ENCODE measurements at regions not wholly inside any gene's neighbourhood (a gene's known extent, or its start where the extent isn't known, plus 50 kb on each side); places are given as distances from the start of the nearest gene placed in this dataset.
A peak's percentile ranks its signal among the peaks of the same experiment; 100 is the strongest.

DNA sequence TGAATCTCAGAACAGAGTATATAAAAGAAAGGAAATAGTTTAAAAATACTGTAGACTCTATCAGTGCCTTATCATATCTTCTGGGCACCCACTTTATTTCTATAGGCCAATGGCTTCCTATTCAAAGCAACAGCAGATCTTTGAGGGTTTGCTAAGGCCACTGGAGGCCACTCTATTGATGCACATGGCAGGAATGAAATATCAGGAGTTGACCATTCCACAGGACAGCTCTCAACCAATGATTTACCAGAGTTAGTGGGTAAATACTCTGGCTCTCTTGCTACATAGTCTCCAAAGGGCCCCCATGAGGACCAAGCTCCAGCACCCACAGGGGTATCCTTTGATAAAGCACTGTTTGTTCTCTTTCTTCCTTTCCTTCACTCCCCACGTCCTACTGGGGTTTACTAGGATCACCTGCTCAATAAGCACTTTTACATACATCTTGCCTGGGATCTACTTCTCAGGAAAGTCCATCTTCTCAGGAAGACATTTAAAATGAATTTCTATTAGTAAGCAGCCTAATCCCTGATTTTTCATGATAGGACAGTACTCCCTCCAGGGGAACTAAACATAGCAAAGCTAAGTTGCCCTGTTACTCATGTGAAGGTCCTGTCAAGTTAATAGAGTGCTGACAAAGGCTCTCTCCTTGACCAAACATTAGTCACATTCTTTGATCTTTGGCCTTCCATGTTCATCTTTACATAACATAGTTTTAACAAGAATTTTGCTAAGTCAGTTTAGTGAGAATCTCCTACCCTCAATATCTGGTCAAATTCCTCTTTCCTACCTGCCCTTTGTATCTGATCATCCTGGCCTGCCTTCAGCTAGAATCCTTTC is 459.7 kb downstream of the GRXCR1 start (continued):
- TF ChIP-seq, protein P1, sequence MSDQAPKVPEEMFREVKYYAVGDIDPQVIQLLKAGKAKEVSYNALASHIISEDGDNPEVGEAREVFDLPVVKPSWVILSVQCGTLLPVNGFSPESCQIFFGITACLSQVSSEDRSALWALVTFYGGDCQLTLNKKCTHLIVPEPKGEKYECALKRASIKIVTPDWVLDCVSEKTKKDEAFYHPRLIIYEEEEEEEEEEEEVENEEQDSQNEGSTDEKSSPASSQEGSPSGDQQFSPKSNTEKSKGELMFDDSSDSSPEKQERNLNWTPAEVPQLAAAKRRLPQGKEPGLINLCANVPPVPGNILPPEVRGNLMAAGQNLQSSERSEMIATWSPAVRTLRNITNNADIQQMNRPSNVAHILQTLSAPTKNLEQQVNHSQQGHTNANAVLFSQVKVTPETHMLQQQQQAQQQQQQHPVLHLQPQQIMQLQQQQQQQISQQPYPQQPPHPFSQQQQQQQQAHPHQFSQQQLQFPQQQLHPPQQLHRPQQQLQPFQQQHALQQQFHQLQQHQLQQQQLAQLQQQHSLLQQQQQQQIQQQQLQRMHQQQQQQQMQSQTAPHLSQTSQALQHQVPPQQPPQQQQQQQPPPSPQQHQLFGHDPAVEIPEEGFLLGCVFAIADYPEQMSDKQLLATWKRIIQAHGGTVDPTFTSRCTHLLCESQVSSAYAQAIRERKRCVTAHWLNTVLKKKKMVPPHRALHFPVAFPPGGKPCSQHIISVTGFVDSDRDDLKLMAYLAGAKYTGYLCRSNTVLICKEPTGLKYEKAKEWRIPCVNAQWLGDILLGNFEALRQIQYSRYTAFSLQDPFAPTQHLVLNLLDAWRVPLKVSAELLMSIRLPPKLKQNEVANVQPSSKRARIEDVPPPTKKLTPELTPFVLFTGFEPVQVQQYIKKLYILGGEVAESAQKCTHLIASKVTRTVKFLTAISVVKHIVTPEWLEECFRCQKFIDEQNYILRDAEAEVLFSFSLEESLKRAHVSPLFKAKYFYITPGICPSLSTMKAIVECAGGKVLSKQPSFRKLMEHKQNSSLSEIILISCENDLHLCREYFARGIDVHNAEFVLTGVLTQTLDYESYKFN (CRISPR knock-in tag; conservative IDR thresholded peaks at IDR 0.05) = peak; percentile 57
- TF ChIP-seq GATAD2A (CRISPR knock-in tag; IDR thresholded peaks at IDR 0.05) = peak; percentile 27; the same call in 1 of the 2 replicates
- TF ChIP-seq STAG1 (CRISPR knock-in tag; IDR thresholded peaks at IDR 0.05) = peak; percentile 67
- TF ChIP-seq, protein P2, sequence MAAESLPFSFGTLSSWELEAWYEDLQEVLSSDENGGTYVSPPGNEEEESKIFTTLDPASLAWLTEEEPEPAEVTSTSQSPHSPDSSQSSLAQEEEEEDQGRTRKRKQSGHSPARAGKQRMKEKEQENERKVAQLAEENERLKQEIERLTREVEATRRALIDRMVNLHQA (CRISPR knock-in tag; IDR thresholded peaks at IDR 0.05) = no peak
- peak; percentile 80 for TF ChIP-seq ISL2 (CRISPR knock-in tag; IDR thresholded peaks at IDR 0.05)
- TF ChIP-seq FOXO1 (CRISPR knock-in tag; IDR thresholded peaks at IDR 0.05) = peak; percentile 34; the same call in 1 of the 2 replicates
- TF ChIP-seq ZKSCAN8 (CRISPR knock-in tag; IDR thresholded peaks at IDR 0.05; ENCODE audit: borderline replicate concordance) = peak; percentile 13; the same call in 1 of the 2 replicates
- TF ChIP-seq ZNF841 (CRISPR knock-in tag; IDR thresholded peaks at IDR 0.05; ENCODE audit: borderline replicate concordance) = no peak
- TF ChIP-seq ZNF550 (CRISPR knock-in tag; IDR thresholded peaks at IDR 0.05; ENCODE audit: borderline replicate concordance) = no peak
- TF ChIP-seq ZNF839 (CRISPR knock-in tag; IDR thresholded peaks at IDR 0.05; ENCODE audit: borderline replicate concordance) = no peak
- peak; percentile 26; the same call in 1 of the 2 replicates for TF ChIP-seq CEBPG (CRISPR knock-in tag; IDR thresholded peaks at IDR 0.05)
- TF ChIP-seq, protein P3, sequence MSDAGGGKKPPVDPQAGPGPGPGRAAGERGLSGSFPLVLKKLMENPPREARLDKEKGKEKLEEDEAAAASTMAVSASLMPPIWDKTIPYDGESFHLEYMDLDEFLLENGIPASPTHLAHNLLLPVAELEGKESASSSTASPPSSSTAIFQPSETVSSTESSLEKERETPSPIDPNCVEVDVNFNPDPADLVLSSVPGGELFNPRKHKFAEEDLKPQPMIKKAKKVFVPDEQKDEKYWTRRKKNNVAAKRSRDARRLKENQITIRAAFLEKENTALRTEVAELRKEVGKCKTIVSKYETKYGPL (CRISPR knock-in tag; IDR thresholded peaks at IDR 0.05) = 0 out of 2 replicates have a peak, but pooled peaks have one; percentile 59

All from HepG2 (cell line).